MCF 10A (cell line): ENCODE measurements at regions not wholly inside any gene's neighbourhood (a gene's known extent, or its start where the extent isn't known, plus 50 kb on each side); places are given as distances from the start of the nearest gene placed in this dataset.
A peak's percentile ranks its signal among the peaks of the same experiment; 100 is the strongest.

ENCODE experiments used
- BruUV-seq: library from RNA; stranded (reverse); fragments of 400-500 nt; replicated peaks from 2 replicates; lab custom pipeline; 2021; lab: Mats Ljungman, UMichigan
- CTCF ChIA-PET: fragments of 300-600 bp; sonication (Branson Sonifier 250); formaldehyde crosslinking; extraction: SDS; loops from one replicate; lab custom pipeline; 2021; ENCODE audit warnings: antibody characterized with exemption, inconsistent platforms; lab: Yijun Ruan, JAX
- POLR2A ChIA-PET: fragments of 300-600, 350-650 bp; sonication (Branson Sonifier 250); formaldehyde crosslinking; extraction: SDS; loops from one replicate; lab custom pipeline; 2020; ENCODE audit warnings: antibody characterized with exemption, inconsistent platforms; lab: Yijun Ruan, JAX
- DNase-seq: peaks from one replicate; pipeline ENCODE4 v3.0.0-alpha.2; 2018; ENCODE audit not compliant: unreplicated experiment
- H3K27ac Mint-ChIP-seq: one replicate; pipeline ENCODE4 v1.8.0; 2022; ENCODE audit warnings: mild to moderate bottlenecking, low read depth, mixed read lengths; ENCODE audit not compliant: unreplicated experiment
- H3K27me3 Mint-ChIP-seq: one replicate; pipeline ENCODE4 v1.8.0; 2022; ENCODE audit warnings: mixed read lengths; ENCODE audit not compliant: insufficient read depth, unreplicated experiment
- H3K36me3 Mint-ChIP-seq: one replicate; pipeline ENCODE4 v1.8.0; 2022; ENCODE audit warnings: mild to moderate bottlenecking, moderate library complexity, mixed read lengths; ENCODE audit not compliant: insufficient read depth, unreplicated experiment
- H3K4me1 Mint-ChIP-seq: one replicate; pipeline ENCODE4 v1.8.0; 2022; ENCODE audit warnings: mixed read lengths; ENCODE audit not compliant: insufficient read depth, unreplicated experiment
- H3K4me3 Mint-ChIP-seq: one replicate; pipeline ENCODE4 v1.8.0; 2022; ENCODE audit warnings: mild to moderate bottlenecking, moderate library complexity, mixed read lengths; ENCODE audit not compliant: unreplicated experiment
- H3K9me3 Mint-ChIP-seq: one replicate; pipeline ENCODE4 v1.8.0; 2022; ENCODE audit warnings: mixed read lengths; ENCODE audit not compliant: unreplicated experiment
- CTCF ChIP-seq: fragments of 200-600 bp; IDR thresholded peaks from one replicate; pipeline ENCODE4 v1.8.0; 2022; ENCODE audit warnings: antibody characterized with exemption, mild to moderate bottlenecking; ENCODE audit not compliant: unreplicated experiment
- intact Hi-C: fragments of 100-400 bp; cut with micrococcal nuclease; formaldehyde crosslinking; loops from 2 replicates; pipeline ENCODE4 v1.14.1; 2022

DNA sequence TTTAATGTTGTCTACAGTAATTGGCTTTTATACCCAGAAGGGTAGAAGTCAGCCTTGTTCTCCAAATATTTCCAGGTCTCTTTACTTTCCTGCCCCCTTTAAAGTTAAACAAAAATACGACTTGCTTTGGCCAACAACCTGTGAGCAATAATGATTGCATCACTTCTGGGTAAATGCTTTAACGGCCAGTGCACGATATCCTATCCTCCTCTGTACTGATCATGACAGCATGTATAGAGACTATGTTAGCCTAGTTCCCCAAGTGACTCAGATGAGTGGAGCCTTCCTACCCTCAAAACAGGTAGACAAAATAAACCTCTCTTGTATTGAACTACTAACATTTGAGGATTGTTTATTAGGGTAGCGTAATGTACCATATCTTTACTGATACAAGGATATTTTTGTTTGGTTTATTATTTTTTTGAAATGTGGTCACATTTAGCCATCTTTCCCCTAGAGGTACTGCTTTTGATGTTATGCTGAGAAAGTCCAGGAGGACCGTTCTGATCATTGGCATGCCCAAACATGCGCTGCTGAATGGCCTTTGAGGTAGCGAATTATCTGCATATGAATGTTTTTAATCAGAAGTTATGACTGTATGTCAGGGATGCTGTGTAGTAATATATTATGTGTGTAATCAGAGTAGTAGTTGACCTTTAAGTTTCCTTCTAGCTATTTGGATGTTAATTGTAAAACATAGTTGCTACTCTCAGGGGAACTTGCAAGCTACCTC, 262.6 kb upstream of the DCC start:
- no peak for TF ChIP-seq CTCF
- BruUV-seq = no TSS peak
- ChIA-PET CTCF (no interaction called here), POLR2A (no interaction called here)
- intact Hi-C loops = no loop called here
- no peaks in the 10 kb centered on the region for H3K9me3 Mint-ChIP-seq
- peak; percentile 18 for DNase-seq
- no peak overlapping the region for H3K27ac Mint-ChIP-seq
- no peaks in the 10 kb centered on the region for H3K36me3 Mint-ChIP-seq
- H3K4me3 Mint-ChIP-seq = no peak overlapping the region
- H3K27me3 Mint-ChIP-seq = no peaks in the 10 kb centered on the region
- no peaks in the 10 kb centered on the region for H3K4me1 Mint-ChIP-seq

DNA sequence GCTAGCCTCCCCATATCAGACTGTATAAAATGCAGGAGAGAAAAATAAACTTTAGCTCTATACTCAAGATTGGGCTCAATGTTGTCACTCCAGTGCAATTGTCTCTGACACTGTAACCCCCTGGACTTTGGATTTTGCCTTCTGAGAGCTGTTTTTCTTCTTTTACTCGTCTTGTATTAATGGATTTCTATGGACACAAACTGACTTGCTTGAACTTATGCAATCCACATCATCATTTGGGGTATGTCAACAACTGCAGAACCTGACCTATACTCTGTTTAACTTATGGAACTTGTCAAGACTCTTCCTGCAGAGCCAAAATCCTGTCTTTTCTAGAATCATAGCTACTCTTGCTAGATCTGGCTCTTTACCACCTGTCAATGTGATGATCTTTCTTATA, 257.8 kb upstream of the DCC start:
- no peak overlapping the region for H3K27ac Mint-ChIP-seq
- CTCF ChIA-PET = interaction anchor here (1.1 to 1.2 kb wide), 2 partner anchors 17 to 40 kb away, joined by 3 read pairs; no protein-coding TSS in a partner anchor
- no peaks in the 10 kb centered on the region for H3K27me3 Mint-ChIP-seq
- no peak for TF ChIP-seq CTCF
- DNase-seq = no peak
- no peak overlapping the region for H3K4me3 Mint-ChIP-seq
- POLR2A ChIA-PET = interaction anchor here (0.7 to 1.0 kb wide), 2 partner anchors 8 to 18 kb away, joined by 3 read pairs; no protein-coding TSS in a partner anchor
- H3K36me3 Mint-ChIP-seq = no peaks in the 10 kb centered on the region
- no peaks in the 10 kb centered on the region for H3K4me1 Mint-ChIP-seq
- H3K9me3 Mint-ChIP-seq = no peaks in the 10 kb centered on the region
- intact Hi-C loops = no loop called here
- no TSS peak for BruUV-seq

- no peak for TF ChIP-seq CTCF
- no TSS peak for BruUV-seq
- Mint-ChIP-seq H3K4me3 (no peak overlapping the region), H3K36me3 (no peaks in the 10 kb centered on the region), H3K27ac (no peak overlapping the region), H3K27me3 (no peaks in the 10 kb centered on the region), H3K9me3 (no peaks in the 10 kb centered on the region), H3K4me1 (no peaks in the 10 kb centered on the region)
- ChIA-PET POLR2A (no interaction called here), CTCF (no interaction called here)
- intact Hi-C loops = no loop called here
- no peak for DNase-seq
Observed at GRCh38 chr18:52087140-52087539, 252.9 kb upstream of the DCC start.

DNA sequence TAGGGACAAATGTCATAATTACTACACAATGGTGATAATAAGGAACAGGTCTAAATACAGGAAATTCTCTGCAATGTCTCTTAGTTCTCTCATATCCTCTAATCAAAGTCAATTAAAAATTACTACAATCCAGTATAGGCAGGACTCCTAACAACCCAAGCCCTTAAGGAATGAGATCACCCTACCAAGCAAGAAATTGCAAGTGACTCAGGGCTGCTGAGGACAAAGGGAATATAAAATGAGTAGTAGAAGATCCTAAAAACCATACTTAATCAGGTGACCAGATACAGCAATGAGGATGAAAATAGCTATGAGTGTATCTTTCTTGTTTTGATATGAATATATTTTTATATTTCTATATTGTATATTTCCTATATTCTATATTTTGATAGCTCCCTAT, 250.0 kb upstream of the DCC start:
- H3K27ac Mint-ChIP-seq = no peak overlapping the region
- BruUV-seq = no TSS peak
- H3K36me3 Mint-ChIP-seq = no peaks in the 10 kb centered on the region
- POLR2A ChIA-PET = interaction anchor here (1.1 kb wide), 1 partner anchor 8 kb away, joined by 3 read pairs; no protein-coding TSS in a partner anchor
- intact Hi-C loops = no loop called here
- H3K4me1 Mint-ChIP-seq = no peaks in the 10 kb centered on the region
- CTCF ChIA-PET = interaction anchor here (0.6 to 0.7 kb wide), 2 partner anchors 138 to 155 kb away, joined by 3 read pairs; no protein-coding TSS in a partner anchor
- TF ChIP-seq CTCF = no peak
- no peaks in the 10 kb centered on the region for H3K9me3 Mint-ChIP-seq
- DNase-seq = no peak
- H3K27me3 Mint-ChIP-seq = no peaks in the 10 kb centered on the region
- H3K4me3 Mint-ChIP-seq = no peak overlapping the region
